HG03565 (cell line): ENCODE measurements at regions not wholly inside any gene's neighbourhood (a gene's known extent, or its start where the extent isn't known, plus 50 kb on each side); places are given as distances from the start of the nearest gene placed in this dataset.
"Not testable (repeated sequence)": the region's sequence is repeated elsewhere in the genome, so short reads cannot be mapped to it uniquely, and the experiment has no call there.

Experiments
- ATAC-seq: cut with Tn5 transposase; IDR thresholded peaks from one replicate; pipeline ENCODE4 v1.9.1; 2021; ENCODE audit warnings: mild to moderate bottlenecking, moderate library complexity; ENCODE audit not compliant: unreplicated experiment

DNA sequence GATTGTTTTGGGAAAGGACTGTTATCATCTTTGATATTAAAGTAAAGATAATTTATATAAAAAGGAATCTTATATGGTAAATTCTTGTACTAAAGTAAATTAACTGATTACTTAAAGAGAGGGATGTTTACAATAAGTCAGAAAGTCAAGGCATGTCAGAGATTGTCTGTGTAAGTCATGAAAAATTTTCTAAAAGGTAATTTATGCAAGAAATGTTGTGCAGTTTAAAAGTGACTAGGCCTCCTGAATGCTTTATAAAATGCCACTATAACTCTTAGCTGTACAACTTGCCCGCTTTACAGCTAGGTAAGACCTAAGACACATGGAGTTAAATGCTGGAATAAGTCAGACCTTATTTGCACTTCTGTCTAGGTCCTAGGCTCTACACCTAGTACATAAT is 692.9 kb downstream of the GBE1 start:
- ATAC-seq, result no peak

DNA sequence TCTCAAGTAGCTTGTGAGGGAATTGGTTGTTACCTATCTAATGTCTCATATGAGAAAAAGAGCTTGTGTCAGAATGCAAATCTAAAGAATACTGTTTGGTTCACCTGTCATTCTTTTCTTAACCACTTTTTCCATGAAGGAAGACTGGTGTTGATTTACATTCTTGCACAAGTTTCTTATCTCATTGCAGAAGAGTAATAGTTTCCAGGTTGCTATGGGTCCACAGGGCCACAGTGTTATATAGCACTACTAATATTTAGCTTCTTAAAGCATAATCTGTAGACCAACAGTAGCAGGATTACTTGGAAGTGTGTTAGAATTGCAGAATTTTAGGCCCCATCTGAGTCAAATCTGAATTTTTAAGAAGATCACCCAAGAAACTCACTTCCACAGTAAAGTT is 697.5 kb downstream of the GBE1 start:
- ATAC-seq, result no peak

DNA sequence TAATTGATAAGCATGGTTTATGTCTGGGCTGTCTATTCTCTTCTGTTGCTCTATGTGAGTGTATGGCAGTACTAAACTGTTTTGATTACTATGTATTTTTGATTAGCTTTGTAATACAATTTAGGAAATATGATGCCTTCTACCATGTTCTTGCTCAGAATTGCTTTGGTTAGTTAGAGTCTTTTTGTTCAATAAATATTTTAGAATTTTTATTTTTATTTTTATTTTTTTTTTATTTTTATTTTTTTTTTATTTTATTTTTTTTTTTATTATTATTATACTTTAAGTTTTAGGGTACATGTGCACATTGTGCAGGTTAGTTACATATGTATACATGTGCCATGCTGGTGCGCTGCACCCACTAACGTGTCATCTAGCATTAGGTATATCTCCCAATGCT is 710.3 kb downstream of the GBE1 start:
- ATAC-seq, result not testable (repeated sequence)

DNA sequence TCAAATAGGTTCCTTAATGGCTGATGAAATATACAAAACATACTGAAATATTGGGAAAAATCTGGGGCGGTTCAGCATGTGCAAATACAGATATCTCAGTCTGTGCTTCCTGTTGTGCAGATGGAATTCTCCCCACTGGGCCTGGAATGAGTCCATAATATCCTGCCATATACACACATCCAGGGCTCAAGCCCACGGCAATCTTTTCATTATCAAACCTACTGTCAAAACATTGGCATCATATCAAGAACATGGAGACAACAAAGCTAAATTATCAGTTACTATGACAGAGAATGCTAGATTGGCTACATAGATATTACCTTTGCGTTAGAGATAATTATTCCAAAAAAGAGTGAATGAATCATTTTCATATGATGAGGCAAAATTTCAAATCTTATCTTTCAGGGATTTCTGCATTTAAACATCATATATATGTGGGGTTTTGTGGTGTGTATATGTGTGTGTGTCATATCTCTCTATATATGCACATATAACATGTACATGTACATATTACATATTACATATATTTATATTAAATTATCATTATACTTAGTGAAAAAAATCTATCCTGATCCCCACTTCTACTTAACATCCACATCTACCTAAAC is 713.3 kb downstream of the GBE1 start:
- ATAC-seq, result no peak

DNA sequence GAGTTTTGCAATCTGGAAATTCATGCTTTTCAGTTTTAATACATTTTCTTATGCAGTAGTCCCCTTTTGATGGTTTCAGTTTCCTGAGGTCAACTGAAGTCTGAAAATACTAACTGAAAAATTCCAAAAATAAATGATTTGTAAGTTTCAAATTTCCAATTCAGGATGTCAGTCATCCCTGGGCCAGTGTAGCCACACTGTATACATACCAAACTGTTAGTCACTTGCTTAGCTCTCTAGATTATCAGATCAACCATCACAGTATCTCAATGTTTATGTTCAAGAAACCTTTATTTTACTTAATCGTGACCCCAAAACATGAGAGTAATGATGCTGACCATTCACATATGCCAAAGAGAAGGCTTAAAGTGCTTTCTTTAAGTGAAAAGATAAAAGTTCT is 715.5 kb downstream of the GBE1 start:
- ATAC-seq, result no peak

DNA sequence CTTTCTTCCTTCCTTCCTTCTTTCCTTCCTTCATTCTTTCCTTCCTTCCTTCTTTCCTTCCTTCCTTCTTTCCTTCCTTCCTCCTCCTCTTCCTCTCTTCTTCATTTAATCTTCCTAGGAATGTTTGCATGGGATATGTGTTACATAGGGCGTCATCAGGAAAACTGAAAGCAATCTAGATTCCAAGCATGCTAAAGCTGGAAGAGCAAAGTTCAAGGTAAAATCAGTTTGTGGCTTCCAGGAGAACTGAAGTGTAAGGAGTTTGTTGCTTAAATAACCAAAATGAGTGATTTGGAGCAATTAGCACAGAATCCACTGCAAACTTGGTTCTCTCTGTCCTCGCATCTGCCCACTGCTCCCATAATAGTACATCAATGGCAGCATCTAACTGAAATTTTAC is 716.2 kb downstream of the GBE1 start:
- no peak for ATAC-seq

DNA sequence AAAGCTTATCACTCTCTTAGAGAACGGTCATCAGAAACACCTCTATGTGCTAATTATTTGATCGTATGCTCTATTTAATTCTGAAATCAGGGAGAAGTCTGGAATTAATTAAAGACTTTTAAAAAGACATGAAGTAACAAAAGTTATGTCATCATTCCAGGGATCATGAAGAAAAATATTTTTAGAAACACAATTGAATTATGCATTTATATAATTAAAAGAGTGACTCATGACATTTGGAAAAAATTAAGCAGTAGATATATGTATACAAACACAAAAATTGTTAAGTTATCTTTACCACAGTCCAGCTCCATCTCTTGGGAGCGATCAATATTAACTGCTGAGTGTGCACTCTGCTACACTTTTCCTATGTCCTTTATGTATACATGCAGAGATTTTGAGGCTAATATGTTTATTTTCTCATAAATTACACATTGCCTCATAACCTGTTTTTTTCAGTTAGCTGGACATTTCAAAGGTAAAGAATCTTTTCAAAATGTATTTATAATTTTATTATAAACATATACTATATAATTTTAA is 717.7 kb downstream of the GBE1 start:
- ATAC-seq, result no peak

DNA sequence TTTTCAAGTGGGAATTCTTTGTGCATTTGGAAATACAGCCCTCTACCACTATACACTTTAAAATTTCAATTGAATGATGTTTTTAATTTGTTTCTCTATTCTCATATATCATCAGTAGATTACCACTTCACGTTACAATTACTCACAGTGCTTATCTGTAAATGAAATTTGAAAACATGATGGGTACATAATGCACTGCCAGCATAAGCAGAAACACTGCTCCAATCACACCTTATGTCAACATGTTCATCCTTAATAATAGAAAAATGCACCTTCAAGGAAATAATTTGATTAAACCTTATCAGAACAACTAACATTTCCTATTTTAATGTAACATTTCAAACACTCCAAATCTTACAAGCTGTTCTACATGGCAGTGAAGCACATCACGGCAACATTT is 718.4 kb downstream of the GBE1 start:
- no peak for ATAC-seq

DNA sequence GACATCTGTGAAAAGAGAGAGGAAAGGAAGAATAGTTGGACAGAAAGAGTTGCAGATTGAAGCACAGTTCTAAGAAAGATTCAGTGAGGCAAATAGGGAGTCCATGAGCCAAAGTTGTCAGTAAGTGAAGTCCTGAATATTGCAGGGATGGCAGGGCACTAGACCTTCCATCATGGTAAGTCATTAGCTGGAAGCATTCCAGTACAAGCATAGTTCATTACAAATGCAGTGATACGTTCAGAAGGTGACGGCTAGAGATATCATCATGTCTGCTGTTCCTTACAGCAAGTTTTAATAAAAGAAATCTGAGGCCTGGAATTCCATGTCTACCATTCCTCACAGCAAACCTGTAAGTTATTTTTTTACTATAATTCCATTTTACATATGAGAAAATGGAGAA is 720.1 kb downstream of the GBE1 start:
- ATAC-seq, result no peak

DNA sequence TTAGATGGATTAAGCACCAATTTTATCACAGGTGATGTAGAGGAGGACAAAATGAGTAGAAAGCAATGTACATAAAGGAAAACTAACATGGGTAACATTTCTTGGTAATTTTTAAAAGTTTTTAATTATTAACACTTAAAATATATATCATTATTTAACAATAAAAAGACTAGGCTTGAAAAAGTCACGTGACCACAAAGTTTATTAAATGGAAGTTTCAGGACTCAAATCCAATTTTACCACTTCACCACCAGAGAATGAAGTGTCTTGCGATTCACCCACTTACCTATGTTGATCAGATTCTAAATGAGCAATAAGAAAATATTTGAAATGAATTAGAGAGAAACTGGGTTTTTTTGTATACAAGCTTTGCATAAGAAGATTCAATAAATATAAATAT is 721.3 kb downstream of the GBE1 start:
- ATAC-seq, result no peak

DNA sequence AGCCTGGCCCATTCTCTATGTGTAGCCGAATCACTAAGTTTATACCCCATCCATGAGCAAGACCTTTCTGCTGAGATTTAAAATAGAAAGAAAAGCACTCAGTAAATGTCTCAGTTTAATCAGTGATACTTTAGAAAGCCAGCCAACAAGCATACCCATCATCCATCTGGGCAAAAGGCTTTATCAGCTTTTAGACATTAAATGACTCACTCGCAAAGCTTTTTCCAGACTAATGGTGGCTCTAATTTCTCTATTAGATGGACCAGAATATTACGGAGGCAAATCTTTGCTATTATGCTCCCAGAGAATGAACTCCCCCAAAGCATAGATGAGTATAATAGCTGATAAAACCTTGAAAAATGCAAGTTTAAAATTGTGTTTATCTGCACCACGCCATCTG is 727.8 kb downstream of the GBE1 start:
- ATAC-seq, result no peak

DNA sequence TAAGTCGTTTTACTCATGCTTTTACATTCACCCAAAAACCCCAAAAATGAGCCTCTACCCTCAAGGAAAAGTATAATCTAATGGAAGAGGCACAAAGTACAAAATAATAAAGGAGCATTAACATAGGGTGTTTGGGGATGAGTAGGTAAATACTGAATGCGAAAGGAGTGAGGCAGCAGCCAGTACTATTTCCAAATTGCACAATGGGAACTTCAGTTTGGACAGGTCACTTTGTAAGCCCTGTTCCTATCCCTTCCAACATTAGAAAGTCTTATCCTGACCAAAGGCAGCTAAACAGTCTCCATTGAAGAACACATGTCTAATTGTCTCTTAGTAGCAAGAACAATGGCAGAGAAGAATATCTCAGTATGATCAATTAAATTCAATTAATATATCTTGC is 728.3 kb downstream of the GBE1 start:
- ATAC-seq, result no peak

DNA sequence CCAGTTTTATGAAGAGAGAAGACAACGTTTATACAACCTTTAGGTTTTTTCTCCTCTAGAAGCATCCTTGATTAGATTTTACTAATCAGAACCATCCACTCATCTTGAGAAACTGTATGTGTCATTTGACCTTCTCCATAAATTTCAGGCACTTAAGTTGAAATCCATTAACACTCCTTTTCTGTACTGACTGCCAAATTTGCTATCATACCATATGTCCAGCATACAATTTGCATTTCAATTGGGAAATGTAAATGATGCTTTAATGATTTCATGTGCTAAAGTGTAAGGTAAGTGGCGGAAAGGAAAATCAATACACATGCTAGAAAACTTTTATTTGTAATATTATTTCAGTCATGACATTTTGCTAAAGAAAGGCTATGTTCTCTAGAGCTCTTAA is 731.6 kb downstream of the GBE1 start:
- no peak for ATAC-seq

DNA sequence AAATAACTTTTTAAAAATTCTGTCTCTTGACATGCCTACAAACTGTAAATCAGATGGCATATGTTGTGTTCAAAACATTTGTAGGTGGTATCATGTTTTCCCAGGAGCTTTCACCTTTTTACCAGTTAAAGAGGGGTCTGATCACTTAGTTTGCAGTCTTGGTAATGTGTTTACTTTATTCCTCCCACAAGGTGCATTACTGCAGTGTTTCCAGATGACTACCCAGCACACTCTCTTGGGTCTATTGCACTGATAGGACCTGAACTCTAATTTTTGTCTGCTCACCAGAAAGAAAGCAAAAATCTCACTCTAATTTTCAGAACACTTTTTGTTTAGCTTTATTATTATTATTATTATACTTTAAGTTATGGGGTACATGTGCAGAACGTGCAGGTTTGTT is 734.1 kb downstream of the GBE1 start:
- no peak for ATAC-seq

DNA sequence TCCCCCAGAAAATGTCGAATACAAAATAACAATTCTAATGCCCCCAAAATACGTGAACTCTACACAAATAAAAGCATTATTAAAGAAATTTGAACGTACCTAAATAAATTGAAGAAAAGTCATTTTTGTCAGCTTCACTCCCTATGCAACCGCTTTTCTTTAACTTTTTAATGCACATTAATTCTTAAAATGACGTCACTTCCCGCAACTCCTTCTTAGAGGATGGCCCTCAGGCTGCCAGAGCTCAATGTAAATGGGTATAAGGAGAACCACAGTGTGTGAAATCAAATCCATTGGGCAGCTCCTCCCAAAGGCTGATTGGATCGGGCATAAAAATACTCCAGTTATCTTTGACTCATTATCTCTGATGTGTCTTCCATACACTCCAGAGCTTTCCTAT is 736.9 kb downstream of the GBE1 start:
- no peak for ATAC-seq

DNA sequence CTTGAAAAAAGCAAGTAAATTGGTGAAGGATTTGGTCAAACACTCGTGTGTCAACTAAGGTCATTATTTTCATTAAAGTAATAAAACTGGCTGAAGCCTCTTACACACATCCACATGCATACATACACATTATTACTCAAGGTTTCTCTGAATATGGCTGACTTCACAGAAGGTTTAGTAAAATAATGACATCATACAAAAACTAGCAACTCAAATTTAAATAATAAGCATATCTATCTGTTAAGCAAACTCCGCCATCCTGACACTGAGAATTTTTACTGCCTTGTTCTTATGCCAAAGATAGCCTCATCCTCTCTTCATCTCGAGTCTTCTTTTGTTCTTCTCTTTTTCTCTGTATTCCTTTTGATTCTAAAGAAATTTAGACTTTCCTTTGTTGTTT is 739.1 kb downstream of the GBE1 start:
- ATAC-seq, result no peak

DNA sequence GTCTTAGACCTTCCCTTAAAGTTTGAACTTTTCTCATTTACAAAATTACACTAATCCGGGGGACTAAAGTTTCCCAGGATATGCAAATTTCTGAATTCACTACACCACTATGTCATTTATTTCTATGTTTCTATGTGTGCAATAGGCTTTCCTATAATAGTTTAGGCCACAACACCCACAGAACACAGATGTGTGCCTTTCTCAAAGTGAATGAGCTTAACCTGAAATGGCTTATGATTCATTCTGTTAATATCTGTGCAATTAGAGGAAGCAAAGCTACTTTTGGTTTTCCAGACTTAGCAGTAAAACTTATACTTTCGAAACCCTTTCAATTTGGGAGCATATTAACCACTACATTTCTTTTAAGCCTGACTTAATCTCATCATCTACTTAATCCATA is 748.1 kb downstream of the GBE1 start:
- ATAC-seq, result no peak

DNA sequence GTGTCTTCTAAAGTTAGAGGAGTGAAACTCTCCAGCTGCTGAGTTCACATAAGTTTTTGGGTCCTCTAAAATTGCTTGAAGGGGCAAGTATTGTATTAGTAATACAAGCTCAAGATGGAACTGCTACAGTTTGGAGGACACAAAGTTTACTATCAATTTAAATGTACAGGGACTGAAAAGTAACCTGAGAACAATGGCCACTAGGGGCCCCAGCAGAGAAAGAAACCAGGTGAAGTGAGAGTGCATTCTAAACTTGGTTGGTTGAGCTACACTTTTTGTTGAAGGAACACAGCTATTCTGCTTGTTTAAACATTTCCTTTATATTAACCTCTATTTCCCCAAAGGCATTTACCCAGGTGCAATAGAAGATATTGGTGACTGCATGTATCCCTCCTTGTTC is 755.5 kb downstream of the GBE1 start:
- ATAC-seq, result no peak

DNA sequence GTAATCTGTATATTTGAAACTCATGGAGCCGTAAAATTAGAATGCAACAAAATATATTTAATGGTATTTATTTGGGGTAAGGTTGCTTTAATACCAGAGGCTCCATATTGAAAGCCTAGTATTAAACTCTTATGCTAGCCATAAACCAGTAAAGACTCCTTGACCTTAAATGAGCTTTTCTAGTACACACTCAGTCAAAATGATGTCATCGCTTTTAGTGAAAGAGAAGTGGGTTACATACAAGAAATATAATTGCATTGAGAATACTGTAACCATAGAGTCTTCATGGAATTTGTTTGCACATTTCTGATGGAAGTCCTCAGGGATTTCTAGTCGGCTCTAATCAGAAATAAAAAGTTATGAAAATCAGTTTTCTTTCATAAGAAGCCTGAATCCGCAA is 757.6 kb downstream of the GBE1 start:
- ATAC-seq, result no peak

DNA sequence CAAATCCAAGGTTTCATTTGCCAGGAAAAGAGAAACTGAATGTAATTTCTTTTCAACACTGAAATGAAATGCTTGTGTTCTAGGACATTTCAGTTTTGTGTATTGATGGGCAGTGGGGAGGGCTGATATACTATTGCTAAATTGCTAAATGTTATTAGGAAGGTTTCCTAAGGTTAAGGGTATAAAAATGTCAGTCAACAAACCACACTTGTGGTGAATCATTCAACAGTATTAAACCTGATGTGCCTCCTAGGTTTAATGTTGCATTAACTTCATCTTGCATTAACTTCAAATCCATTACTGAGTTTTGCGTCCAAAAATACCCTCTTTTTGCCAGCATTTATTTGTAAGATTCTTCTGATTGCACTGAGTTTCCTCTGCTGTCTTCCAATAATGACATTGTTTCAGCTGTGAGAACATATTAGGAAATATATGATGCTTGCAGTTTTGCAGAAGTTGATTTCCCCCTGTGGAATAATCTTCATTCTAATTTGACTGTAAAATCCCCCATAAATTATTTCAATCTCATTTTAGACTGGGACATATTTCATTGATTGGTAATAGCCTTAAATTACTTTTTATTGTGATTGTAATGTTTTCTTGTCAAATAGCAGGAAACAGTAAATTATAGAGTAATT is 758.3 kb downstream of the GBE1 start:
- no peak for ATAC-seq

DNA sequence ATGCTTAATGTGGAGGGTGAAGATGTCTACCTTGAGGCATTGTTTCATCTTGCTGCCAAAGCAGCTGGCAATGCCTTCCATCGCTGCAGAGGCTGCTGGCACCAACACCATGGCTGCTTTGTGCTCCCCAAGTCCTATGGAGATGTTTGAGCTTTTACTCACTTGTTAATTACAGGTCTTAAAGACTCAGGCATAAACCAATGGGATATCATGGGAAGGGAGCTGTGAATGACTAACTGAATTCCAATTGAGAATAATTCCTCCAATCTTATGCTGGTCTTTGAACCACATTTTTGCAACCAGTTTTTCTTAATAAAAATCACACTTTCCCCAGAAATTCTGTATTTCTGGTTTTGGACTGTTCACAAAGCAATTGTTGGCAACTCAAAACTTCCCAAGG is 762.0 kb downstream of the GBE1 start:
- ATAC-seq, result no peak

DNA sequence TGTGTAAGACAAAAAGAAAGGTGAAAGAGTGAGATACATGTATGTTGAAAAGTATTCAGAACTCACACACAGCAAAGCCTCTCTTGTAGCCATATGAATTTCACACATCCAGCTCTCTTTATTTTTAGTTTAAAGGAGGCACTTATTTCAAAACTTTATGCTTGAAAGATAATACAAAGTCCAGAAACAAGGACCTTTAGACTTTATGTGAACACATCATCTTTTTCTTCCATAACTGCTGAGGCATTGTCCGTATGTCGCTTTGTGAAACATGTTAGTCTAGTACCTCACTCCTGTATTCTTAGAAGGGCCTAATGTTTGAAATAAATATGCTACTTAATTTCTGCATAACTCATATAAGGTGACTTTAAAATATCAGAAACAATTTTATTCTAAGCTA is 763.4 kb downstream of the GBE1 start:
- ATAC-seq, result no peak

DNA sequence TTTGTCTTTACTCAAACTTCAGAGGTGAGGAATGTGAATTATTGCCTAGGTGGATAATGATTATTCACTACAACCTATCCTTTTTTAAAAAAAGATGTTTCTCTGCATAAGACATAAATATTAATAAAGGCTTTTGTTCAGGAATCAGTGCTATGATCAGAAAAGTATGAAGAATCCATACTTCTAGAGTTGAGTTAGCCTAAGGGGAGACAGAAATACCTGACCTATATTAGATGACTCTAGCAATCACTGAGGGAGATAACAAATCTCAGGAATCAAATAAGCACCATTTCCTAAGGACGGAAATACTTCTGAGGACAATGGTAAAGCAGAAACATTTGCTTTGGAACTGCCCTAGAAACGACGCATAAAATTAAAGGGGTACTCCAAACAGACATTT is 763.8 kb downstream of the GBE1 start:
- no peak for ATAC-seq
